Spleen (tissue), 11 donors: ENCODE measurements at regions not wholly inside any gene's neighbourhood (a gene's known extent, or its start where the extent isn't known, plus 50 kb on each side); places are given as distances from the start of the nearest gene placed in this dataset.

Source experiments
- DNase-seq: peaks from one replicate; pipeline ENCODE4 v3.0.0-alpha.2; 2020
- H3K27ac ChIP-seq, 8 donors: fragments of 200-600 bp; sonication (generic) in 7 of 8; 1 replicate in 4 of 8; 2 replicates in 4 of 8; pipeline versions ENCODE4 v1.5.0 to v1.8.0; 2016 to 2021; ENCODE audit warnings: inconsistent platforms in 4 of 8, mild to moderate bottlenecking in 4 of 8, moderate library complexity in 1 of 8
- H3K27me3 ChIP-seq, 7 donors: fragments of 200-600 bp; sonication (generic) in 6 of 7; replicated peaks in 1 of 7; 1 replicate in 4 of 7; 2 replicates in 3 of 7; pipeline versions ENCODE4 v1.5.0 to v1.8.0; 2016 to 2021; ENCODE audit warnings: inconsistent platforms in 3 of 7, mild to moderate bottlenecking in 1 of 7
- H3K36me3 ChIP-seq, 6 donors: fragments of 200-600 bp; sonication (generic) in 5 of 6; 1 replicate in 4 of 6; 2 replicates in 2 of 6; pipeline versions ENCODE4 v1.5.0 to v1.8.0; 2016 to 2021; ENCODE audit warnings: inconsistent platforms in 2 of 6
- H3K4me1 ChIP-seq, 6 donors: fragments of 200-600 bp; sonication (generic) in 5 of 6; 1 replicate in 3 of 6; 2 replicates in 3 of 6; pipeline versions ENCODE4 v1.5.0 to v1.8.0; 2016 to 2021; ENCODE audit warnings: inconsistent platforms in 3 of 6
- H3K4me3 ChIP-seq, 8 donors: fragments of 200-600 bp; sonication (generic) in 7 of 8; 1 replicate in 4 of 8; 2 replicates in 4 of 8; pipeline versions ENCODE4 v1.5.0 to v1.8.0; 2016 to 2021; ENCODE audit warnings: inconsistent platforms in 4 of 8, mild to moderate bottlenecking in 4 of 8, moderate library complexity in 2 of 8
- H3K9me3 ChIP-seq, 8 donors: fragments of 200-600 bp; sonication (generic) in 7 of 8; 1 replicate in 4 of 8; 2 replicates in 4 of 8; pipeline versions ENCODE4 v1.5.0 to v1.8.0; 2016 to 2021; ENCODE audit warnings: inconsistent platforms in 4 of 8
- CTCF ChIP-seq, 11 experiments: fragments of 200-600 bp in 7 of 11; fragments of 450-650 bp in 4 of 11; sonication (generic) in 4 of 11; IDR thresholded peaks in 8 of 11; conservative IDR thresholded peaks in 3 of 11; 1 replicate in 7 of 11; 2 replicates in 4 of 11; pipeline versions ENCODE4 v1.4.0 to v1.8.0; 2016 to 2021; ENCODE audit warnings: antibody characterized with exemption in 11 of 11, inconsistent platforms in 4 of 11, mild to moderate bottlenecking in 1 of 11
- POLR2A ChIP-seq, 3 donors: fragments of 450-650 bp; IDR thresholded peaks; one replicate each; pipeline ENCODE4 v1.5.1; 2017; ENCODE audit warnings: antibody characterized with exemption in 3 of 3, mild to moderate bottlenecking in 1 of 3
- POLR2AphosphoS5 ChIP-seq, 3 donors: sonication (generic); formaldehyde crosslinking; IDR thresholded peaks; one replicate each; pipeline ENCODE4 v1.5.1; 2017; ENCODE audit warnings: antibody characterized with exemption in 3 of 3
- WGBS, 5 donors: extraction: QIAGEN DNeasy Blood & Tissue Kit in 3 of 5; methylation state at CpG; one replicate each; pipeline versions ENCODE4 v1.1.5 to v1.1.7; 2013 to 2018; 5-methylcytosine and 5-hydroxymethylcytosine counted together
- intact Hi-C: fragments of 100-400 bp; cut with DNase I; formaldehyde crosslinking; loops from one replicate; pipeline ENCODE4 v1.15.0; 2023; ENCODE audit warnings: low total_unique reads
- donor health status: healthy with polysubstance abuse.
- donor health status: DM: no; HTN: no; CAD: no; lungs with moderate emphysema.
- donor health status: DM: no; HTN: no; CAD: no.
- donor health status: Bipolar disorder and iron deficiency.
- donor health status: healthy.
- donor health status: DM: no; HTN: no; CAD: no.
- donor health status: DM: yes; HTN: yes; CAD: no.

GRCh38 chr1:198102454-198102827 lies 54.4 kb upstream of the NEK7 start:
- no peak for DNase-seq
- no peak for TF ChIP-seq POLR2AphosphoS5 (IDR thresholded peaks at IDR 0.05)
- TF ChIP-seq CTCF (IDR thresholded peaks at IDR 0.05 in 8 of 11, conservative IDR thresholded peaks at IDR 0.05 in 3 of 11), result no peak
- TF ChIP-seq POLR2A (IDR thresholded peaks at IDR 0.05), result no peak
- peaks cover 0 to 21% (median 3%) of the 10 kb centered on the region in 6 donors for H3K4me1 ChIP-seq
- H3K27ac ChIP-seq, result no peak overlapping the region
- no peaks in the 10 kb centered on the region for H3K27me3 ChIP-seq
- H3K36me3 ChIP-seq, result no peaks in the 10 kb centered on the region
- WGBS, 5 donors, result 0 to 7% (median 2%) methylated on average over 1 of the region's 1 CpG
- no peaks in the 10 kb centered on the region for H3K9me3 ChIP-seq
- H3K4me3 ChIP-seq, result no peak overlapping the region
- intact Hi-C loops, result no loop called here

GRCh38 chr1:198105185-198105584 lies 51.6 kb upstream of the NEK7 start:
- WGBS, 5 donors, result 84 to 95% (median 88%) methylated on average over 1 of the region's 1 CpG
- no peaks in the 10 kb centered on the region for H3K36me3 ChIP-seq
- TF ChIP-seq CTCF (IDR thresholded peaks at IDR 0.05 in 8 of 11, conservative IDR thresholded peaks at IDR 0.05 in 3 of 11) (no peak), POLR2AphosphoS5 (IDR thresholded peaks at IDR 0.05) (no peak), POLR2A (IDR thresholded peaks at IDR 0.05) (no peak)
- peaks cover 0 to 21% (median 3%) of the 10 kb centered on the region in 6 donors for H3K4me1 ChIP-seq
- no peaks in the 10 kb centered on the region for H3K9me3 ChIP-seq
- H3K27me3 ChIP-seq, result no peaks in the 10 kb centered on the region
- intact Hi-C loops, result no loop called here
- DNase-seq, result no peak
- H3K27ac ChIP-seq, result no peak overlapping the region
- H3K4me3 ChIP-seq, result no peak overlapping the region

- H3K4me3 ChIP-seq, result no peak overlapping the region
- H3K36me3 ChIP-seq, result no peaks in the 10 kb centered on the region
- no peak for TF ChIP-seq POLR2A (IDR thresholded peaks at IDR 0.05)
- TF ChIP-seq CTCF (IDR thresholded peaks at IDR 0.05 in 8 of 11, conservative IDR thresholded peaks at IDR 0.05 in 3 of 11), result no peak
- TF ChIP-seq POLR2AphosphoS5 (IDR thresholded peaks at IDR 0.05), result no peak
- no peaks in the 10 kb centered on the region for H3K9me3 ChIP-seq
- no peak for DNase-seq
- peaks cover 0 to 21% (median 3%) of the 10 kb centered on the region in 6 donors for H3K4me1 ChIP-seq
- intact Hi-C loops, result no loop called here
- H3K27ac ChIP-seq, result no peak overlapping the region
- no peaks in the 10 kb centered on the region for H3K27me3 ChIP-seq
Measured at GRCh38 chr1:198106011-198106410, 50.8 kb upstream of the NEK7 start.
